ENCODE measurements at regions not wholly inside any gene's neighbourhood (a gene's known extent, or its start where the extent isn't known, plus 50 kb on each side); places are given as distances from the start of the nearest gene placed in this dataset.

GRCh38 chr7:66421830-66422475, 206.7 kb upstream of the KCTD7 start:
- TF ChIP-seq, protein P1, sequence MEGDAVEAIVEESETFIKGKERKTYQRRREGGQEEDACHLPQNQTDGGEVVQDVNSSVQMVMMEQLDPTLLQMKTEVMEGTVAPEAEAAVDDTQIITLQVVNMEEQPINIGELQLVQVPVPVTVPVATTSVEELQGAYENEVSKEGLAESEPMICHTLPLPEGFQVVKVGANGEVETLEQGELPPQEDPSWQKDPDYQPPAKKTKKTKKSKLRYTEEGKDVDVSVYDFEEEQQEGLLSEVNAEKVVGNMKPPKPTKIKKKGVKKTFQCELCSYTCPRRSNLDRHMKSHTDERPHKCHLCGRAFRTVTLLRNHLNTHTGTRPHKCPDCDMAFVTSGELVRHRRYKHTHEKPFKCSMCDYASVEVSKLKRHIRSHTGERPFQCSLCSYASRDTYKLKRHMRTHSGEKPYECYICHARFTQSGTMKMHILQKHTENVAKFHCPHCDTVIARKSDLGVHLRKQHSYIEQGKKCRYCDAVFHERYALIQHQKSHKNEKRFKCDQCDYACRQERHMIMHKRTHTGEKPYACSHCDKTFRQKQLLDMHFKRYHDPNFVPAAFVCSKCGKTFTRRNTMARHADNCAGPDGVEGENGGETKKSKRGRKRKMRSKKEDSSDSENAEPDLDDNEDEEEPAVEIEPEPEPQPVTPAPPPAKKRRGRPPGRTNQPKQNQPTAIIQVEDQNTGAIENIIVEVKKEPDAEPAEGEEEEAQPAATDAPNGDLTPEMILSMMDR (IDR thresholded peaks at IDR 0.05): no peak
- Histone ChIP-seq H3K4me1 (no peaks in the 10 kb centered on the region), H3K27me3 (no peaks in the 10 kb centered on the region), H3K36me3 (replicated peaks in 1 of 2; ENCODE audit: insufficient read depth in 1 of 2, low read depth in 2 of 2) (no peaks in the 10 kb centered on the region), H3K9me3 (no peaks in the 10 kb centered on the region), H3K27ac (no peak overlapping the region), H3K4me3 (no peak overlapping the region)
- intact Hi-C loops (cut with DNase I): no loop called here
- DNase-seq: no peak
- no peak for ATAC-seq
- WGBS, 2 donors: 77 to 81% methylated on average over 8 of the region's 8 CpGs

DNA sequence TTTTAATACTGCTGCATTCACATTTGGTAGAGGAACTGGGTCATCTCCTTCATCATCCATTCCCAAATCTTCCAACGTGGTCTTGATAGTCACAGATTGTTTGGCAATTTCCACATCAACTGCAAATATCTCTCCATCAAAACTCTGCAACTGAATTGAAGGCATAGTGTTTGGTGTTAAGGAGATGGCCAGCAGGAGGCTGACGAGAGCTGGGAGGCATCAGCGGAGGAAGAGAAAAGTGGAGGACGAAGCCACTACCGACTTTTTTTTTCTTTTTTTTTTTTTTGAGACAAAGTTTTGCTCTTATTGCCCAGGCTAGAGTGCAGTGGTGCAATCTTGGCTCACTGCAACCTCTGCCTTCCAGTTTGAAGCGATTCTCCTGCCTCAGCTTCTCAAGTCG, 205.0 kb upstream of the KCTD7 start:
- Histone ChIP-seq H3K4me3 (no peak overlapping the region), H3K27ac (no peak overlapping the region), H3K4me1 (no peaks in the 10 kb centered on the region), H3K9me3 (no peaks in the 10 kb centered on the region), H3K27me3 (no peaks in the 10 kb centered on the region), H3K36me3 (replicated peaks in 1 of 2; ENCODE audit: insufficient read depth in 1 of 2, low read depth in 2 of 2) (no peaks in the 10 kb centered on the region)
- WGBS, 2 donors: 87 to 88% methylated on average over 7 of the region's 7 CpGs
- no peak for DNase-seq
- intact Hi-C loops (cut with DNase I): no loop called here
- no peak for ATAC-seq
- no peak for TF ChIP-seq POLR2A (IDR thresholded peaks at IDR 0.05)
- TF ChIP-seq, protein P1 (IDR thresholded peaks at IDR 0.05): no peak

DNA sequence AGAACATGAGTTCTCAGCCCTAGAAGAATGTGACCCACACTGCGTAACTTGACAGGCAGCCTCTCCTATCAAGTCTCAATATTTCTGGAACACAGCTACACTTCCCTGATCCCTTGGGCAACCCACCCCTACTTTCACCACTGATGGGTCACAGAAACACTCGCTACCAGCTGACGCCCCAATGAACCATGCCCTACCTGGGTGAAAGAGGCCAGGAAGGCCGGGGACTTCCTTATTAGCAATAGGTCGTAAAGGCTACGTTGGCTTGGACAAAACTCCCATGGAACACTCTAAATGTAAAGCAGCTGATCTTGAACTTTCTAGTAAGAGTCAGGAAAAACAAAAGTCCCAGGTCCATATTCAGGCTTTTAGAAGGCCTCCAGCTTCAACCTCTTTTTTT, 202.3 kb upstream of the KCTD7 start:
- DNase-seq (no peak), ATAC-seq (no peak)
- Histone ChIP-seq H3K27me3 (no peaks in the 10 kb centered on the region), H3K9me3 (no peaks in the 10 kb centered on the region), H3K27ac (no peak overlapping the region), H3K4me1 (no peaks in the 10 kb centered on the region), H3K36me3 (replicated peaks in 1 of 2; ENCODE audit: insufficient read depth in 1 of 2, low read depth in 2 of 2) (no peaks in the 10 kb centered on the region), H3K4me3 (no peak overlapping the region)
- WGBS, 2 donors: 85 to 97% methylated on average over 6 of the region's 6 CpGs
- intact Hi-C loops (cut with DNase I): no loop called here
- TF ChIP-seq, protein P1 (IDR thresholded peaks at IDR 0.05): no peak
- TF ChIP-seq POLR2A (IDR thresholded peaks at IDR 0.05): no peak

DNA sequence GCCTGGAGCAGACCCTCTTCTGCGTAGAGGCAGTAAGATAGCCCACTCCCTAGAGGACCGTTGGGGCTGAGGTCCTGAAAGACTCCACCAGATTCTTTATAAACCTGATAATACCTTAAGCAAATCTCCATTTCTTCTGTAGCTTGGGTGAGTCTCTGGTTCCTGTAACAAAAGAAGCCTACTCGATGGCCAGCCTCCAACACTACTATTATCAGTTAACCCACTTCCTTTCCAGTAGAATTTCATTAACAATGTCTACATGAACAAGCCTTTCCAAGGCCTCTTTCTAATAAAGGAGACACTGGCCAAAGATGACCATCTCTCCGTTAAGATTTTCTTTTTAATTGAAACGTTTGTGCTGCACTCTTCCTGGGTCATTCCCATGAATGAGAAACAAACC, 201.7 kb upstream of the KCTD7 start:
- Histone ChIP-seq H3K4me1 (no peaks in the 10 kb centered on the region), H3K36me3 (replicated peaks in 1 of 2; ENCODE audit: insufficient read depth in 1 of 2, low read depth in 2 of 2) (no peaks in the 10 kb centered on the region), H3K9me3 (no peaks in the 10 kb centered on the region), H3K4me3 (no peak overlapping the region), H3K27me3 (no peaks in the 10 kb centered on the region), H3K27ac (no peak overlapping the region)
- WGBS, 2 donors: 67 to 71% methylated on average over 5 of the region's 5 CpGs
- intact Hi-C loops (cut with DNase I): no loop called here
- TF ChIP-seq POLR2A (IDR thresholded peaks at IDR 0.05): no peak
- TF ChIP-seq, protein P1 (IDR thresholded peaks at IDR 0.05): no peak
- no peak for DNase-seq
- no peak for ATAC-seq

- H3K4me1 ChIP-seq: no peaks in the 10 kb centered on the region
- ATAC-seq (no peak), DNase-seq (no peak)
- TF ChIP-seq, protein P1 (IDR thresholded peaks at IDR 0.05): no peak
- no peak for TF ChIP-seq POLR2A (IDR thresholded peaks at IDR 0.05)
- no peaks in the 10 kb centered on the region for H3K36me3 ChIP-seq (replicated peaks in 1 of 2; ENCODE audit: insufficient read depth in 1 of 2, low read depth in 2 of 2)
- H3K9me3 ChIP-seq: no peaks in the 10 kb centered on the region
- intact Hi-C loops (cut with DNase I): no loop called here
- no peaks in the 10 kb centered on the region for H3K27me3 ChIP-seq
- WGBS, 2 donors: 88 to 91% methylated on average over 7 of the region's 7 CpGs
- no peak overlapping the region for H3K27ac ChIP-seq
- no peak overlapping the region for H3K4me3 ChIP-seq
Measured at GRCh38 chr7:66427956-66428355, 200.7 kb upstream of the KCTD7 start.
